ENCODE measurements at regions not wholly inside any gene's neighbourhood (a gene's known extent, or its start where the extent isn't known, plus 50 kb on each side); places are given as distances from the start of the nearest gene placed in this dataset.
"Not testable (repeated sequence)": the region's sequence is repeated elsewhere in the genome, so short reads cannot be mapped to it uniquely, and the experiment has no call there.

GRCh38 chr5:12645582-12645981, 741.3 kb upstream of the CTNND2 start:
- DNase-seq: no peak

GRCh38 chr5:12636209-12636608, 732.0 kb upstream of the CTNND2 start:
- no peak for DNase-seq

GRCh38 chr5:12626556-12626955, 722.3 kb upstream of the CTNND2 start:
- no peak for DNase-seq

- DNase-seq: no peak
Measured at GRCh38 chr5:12625667-12626263, 721.5 kb upstream of the CTNND2 start.

- no peak for DNase-seq
Measured at GRCh38 chr5:12624776-12625560, 720.7 kb upstream of the CTNND2 start.

GRCh38 chr5:12623408-12623807, 719.2 kb upstream of the CTNND2 start:
- DNase-seq: no peak

- DNase-seq: no peak
Measured at GRCh38 chr5:12616093-12616492, 711.8 kb upstream of the CTNND2 start.

GRCh38 chr5:12615141-12615820, 711.0 kb upstream of the CTNND2 start:
- DNase-seq: no peak

GRCh38 chr5:12614608-12615007, 710.4 kb upstream of the CTNND2 start:
- DNase-seq: no peak

GRCh38 chr5:12611132-12611531, 706.9 kb upstream of the CTNND2 start:
- DNase-seq: no peak

GRCh38 chr5:12607817-12608216, 703.6 kb upstream of the CTNND2 start:
- DNase-seq: not testable (repeated sequence)

- DNase-seq: no peak
Measured at GRCh38 chr5:12592228-12592627, 688.0 kb upstream of the CTNND2 start.

GRCh38 chr5:12586406-12586805, 682.2 kb upstream of the CTNND2 start:
- no peak for DNase-seq

GRCh38 chr5:12578803-12579202, 674.6 kb upstream of the CTNND2 start:
- not testable (repeated sequence) for DNase-seq

- not testable (repeated sequence) for DNase-seq
Measured at GRCh38 chr5:12576953-12577352, 672.7 kb upstream of the CTNND2 start.

- DNase-seq: not testable (repeated sequence)
Measured at GRCh38 chr5:12574298-12575093, 670.2 kb upstream of the CTNND2 start.

GRCh38 chr5:12573916-12574297, 669.7 kb upstream of the CTNND2 start:
- DNase-seq: not testable (repeated sequence)

GRCh38 chr5:12570688-12571087, 666.4 kb upstream of the CTNND2 start:
- no peak for DNase-seq

GRCh38 chr5:12566441-12566840, 662.2 kb upstream of the CTNND2 start:
- no peak for DNase-seq

- no peak for DNase-seq
Measured at GRCh38 chr5:12557012-12557411, 652.8 kb upstream of the CTNND2 start.

GRCh38 chr5:12526113-12526512, 621.9 kb upstream of the CTNND2 start:
- DNase-seq: no peak

GRCh38 chr5:12522116-12522515, 617.9 kb upstream of the CTNND2 start:
- DNase-seq: no peak

- not testable (repeated sequence) for DNase-seq
Measured at GRCh38 chr5:12504983-12505382, 600.7 kb upstream of the CTNND2 start.

Data from suppressor macrophage (primary cell).